IMR-90 (cell line): ENCODE measurements at regions not wholly inside any gene's neighbourhood (a gene's known extent, or its start where the extent isn't known, plus 50 kb on each side); places are given as distances from the start of the nearest gene placed in this dataset.

Source experiments
- ATAC-seq: fragments of 200-7000 bp; cut with Tn5 transposase; 2 replicates; pipeline ENCODE4 v1.9.1; 2020; ENCODE audit warnings: low read depth, mild to moderate bottlenecking, moderate library complexity
- BruUV-seq: library from RNA; stranded (reverse); fragments of 400-500 nt; replicated peaks from 2 replicates; lab custom pipeline; 2021; lab: Mats Ljungman, UMichigan
- CTCF ChIA-PET: fragments of 300-600 bp; formaldehyde crosslinking; extraction: SDS; loops from one replicate; lab custom pipeline; 2021; ENCODE audit warnings: antibody characterized with exemption; lab: Yijun Ruan, JAX
- POLR2A ChIA-PET: fragments of 300-600 bp; sonication (Branson Sonifier 250); formaldehyde crosslinking; loops from one replicate; lab custom pipeline; 2022; ENCODE audit warnings: antibody characterized with exemption; ENCODE audit not compliant: unreplicated experiment; lab: Charles Lee
- DNase-seq: peaks from one replicate; pipeline ENCODE4 v3.0.0; 2013
- H2AFZ ChIP-seq: replicated peaks from 2 replicates; pipeline ENCODE3; 2013; ENCODE audit warnings: low read length, mild to moderate bottlenecking; ENCODE audit not compliant: poor library complexity
- H2AK5ac ChIP-seq: 2 replicates; pipeline ENCODE4 v1.6.1; 2013; ENCODE audit warnings: low read depth, low read length, inconsistent platforms
- H2AK9ac ChIP-seq: replicated peaks from 2 replicates; pipeline ENCODE3; 2013; ENCODE audit warnings: mild to moderate bottlenecking, low read depth, low read length, moderate library complexity; ENCODE audit not compliant: poor library complexity
- H2BK120ac ChIP-seq: 2 replicates; pipeline ENCODE4 v1.6.1; 2013; ENCODE audit warnings: low read depth, low read length, inconsistent platforms
- H2BK15ac ChIP-seq: 3 replicates; pipeline ENCODE4 v1.6.1; 2013; ENCODE audit warnings: low read depth, low read length, inconsistent platforms
- H2BK20ac ChIP-seq: 2 replicates; pipeline ENCODE4 v1.6.1; 2013; ENCODE audit warnings: low read depth, mild to moderate bottlenecking, inconsistent platforms, low read length, moderate library complexity
- H2BK5ac ChIP-seq: 2 replicates; pipeline ENCODE4 v1.6.1; 2013; ENCODE audit warnings: mild to moderate bottlenecking, low read depth, low read length, inconsistent platforms; ENCODE audit not compliant: poor library complexity, severe bottlenecking
- H3K14ac ChIP-seq: replicated peaks from 2 replicates; pipeline ENCODE4 v1.6.1; 2013; ENCODE audit warnings: low read depth, low read length, inconsistent platforms
- H3K18ac ChIP-seq: 2 replicates; pipeline ENCODE4 v1.6.1; 2013; ENCODE audit warnings: low read depth, low read length, control low read depth
- H3K23ac ChIP-seq: 2 replicates; pipeline ENCODE4 v1.6.1; 2013; ENCODE audit warnings: low read depth, low read length, inconsistent platforms
- H3K27ac ChIP-seq: 2 replicates; pipeline ENCODE4 v1.5.1; 2013; ENCODE audit warnings: mild to moderate bottlenecking, control low read depth, low read length; ENCODE audit not compliant: insufficient read depth
- H3K27me3 ChIP-seq: 2 replicates; pipeline ENCODE4 v1.6.1; 2013; ENCODE audit warnings: low read length; ENCODE audit not compliant: control insufficient read depth, insufficient read depth
- H3K36me3 ChIP-seq: 2 replicates; pipeline ENCODE4 v1.6.1; 2013; ENCODE audit warnings: low read length, mixed read lengths; ENCODE audit not compliant: control insufficient read depth, insufficient read depth
- H3K4ac ChIP-seq: 2 replicates; pipeline ENCODE4 v1.6.1; 2013; ENCODE audit warnings: low read depth, low read length, inconsistent platforms
- H3K4me1 ChIP-seq: 2 replicates; pipeline ENCODE4 v1.6.1; 2013; ENCODE audit warnings: low read length, mixed read lengths; ENCODE audit not compliant: control insufficient read depth, insufficient read depth
- H3K4me2 ChIP-seq: 2 replicates; pipeline ENCODE4 v1.6.1; 2013; ENCODE audit warnings: low read depth, mild to moderate bottlenecking, control low read depth, low read length, moderate library complexity
- H3K4me3 ChIP-seq: 2 replicates; pipeline ENCODE4 v1.5.1; 2013; ENCODE audit warnings: low read depth, mild to moderate bottlenecking, control low read depth, low read length, moderate library complexity; ENCODE audit not compliant: insufficient read depth
- H3K56ac ChIP-seq: 2 replicates; pipeline ENCODE4 v1.6.1; 2013; ENCODE audit warnings: low read length, inconsistent platforms; ENCODE audit not compliant: insufficient read depth; ENCODE audit errors: extremely low read depth
- H3K79me1 ChIP-seq, 2 experiments: 2 replicates each; pipeline ENCODE4 v1.6.1; 2013; ENCODE audit warnings: low read length in 2 of 2, inconsistent platforms in 1 of 2, low read depth in 1 of 2
- H3K9ac ChIP-seq: 2 replicates; pipeline ENCODE4 v1.6.1; 2013; ENCODE audit warnings: low read depth, low read length, control low read depth
- H3K9me1 ChIP-seq: 2 replicates; pipeline ENCODE4 v1.6.1; 2013; ENCODE audit warnings: low read length, inconsistent platforms; ENCODE audit not compliant: insufficient read depth
- H3K9me3 ChIP-seq: 2 replicates; pipeline ENCODE4 v1.6.1; 2013; ENCODE audit warnings: low read length; ENCODE audit not compliant: control insufficient read depth, insufficient read depth
- H4K20me1 ChIP-seq: 2 replicates; pipeline ENCODE4 v1.6.1; 2013; ENCODE audit warnings: low read length, inconsistent platforms; ENCODE audit not compliant: insufficient read depth
- H4K5ac ChIP-seq: 2 replicates; pipeline ENCODE4 v1.6.1; 2013; ENCODE audit warnings: mild to moderate bottlenecking, low read depth, low read length, control low read depth
- H4K8ac ChIP-seq, 2 experiments: 2 replicates each; pipeline ENCODE4 v1.6.1; 2013; ENCODE audit warnings: low read depth in 2 of 2, low read length in 2 of 2, control low read depth in 1 of 2, inconsistent platforms in 1 of 2
- H4K91ac ChIP-seq: 2 replicates; pipeline ENCODE4 v1.6.1; 2013; ENCODE audit warnings: low read depth, low read length, inconsistent platforms; ENCODE audit not compliant: insufficient read depth
- CTCF ChIP-seq: conservative IDR thresholded peaks from 2 replicates; pipeline ENCODE4 v1.5.1; 2012; ENCODE audit warnings: mild to moderate bottlenecking, low read depth, low read length, improper control_type of control experiment
- FOS ChIP-seq: fragments of 150-350 bp; IDR thresholded peaks from 2 replicates; pipeline ENCODE4 v1.6.1; 2016; ENCODE audit warnings: low read depth, low read length
- dilution Hi-C: fragments of 300-500 bp; cut with HindIII; formaldehyde crosslinking; loops from one replicate; pipeline ENCODE4 v1.14.3; 2018; ENCODE audit warnings: low sequenced_read_pairs; ENCODE audit not compliant: unreplicated experiment
- in situ Hi-C: fragments of 300-500 bp; cut with MboI; formaldehyde crosslinking; loops from 3 replicates; pipeline ENCODE4 v1.14.3; 2019; ENCODE audit warnings: low sequenced_read_pairs, inconsistent platforms, mixed read lengths
- intact Hi-C: fragments of 100-400 bp; cut with micrococcal nuclease; formaldehyde crosslinking; loops from 2 replicates; pipeline ENCODE4 v1.10.0; 2022

- Histone ChIP-seq H3K9me3 (no peaks in the 10 kb centered on the region), H4K91ac (no peak overlapping the region), H3K27ac (no peak overlapping the region), H4K5ac (no peak overlapping the region), H3K4me3 (no peak overlapping the region), H4K8ac (no peak overlapping the region), H3K9me1 (peaks cover 8% of the 10 kb centered on the region), H2BK20ac (no peak overlapping the region), H3K9ac (no peak overlapping the region), H2BK15ac (no peak overlapping the region), H3K79me1 (no peaks in the 10 kb centered on the region), H3K18ac (no peak overlapping the region), H3K23ac (no peak overlapping the region), H2BK120ac (no peak overlapping the region), H4K20me1 (peaks cover 3% of the 10 kb centered on the region; the same call in 1 of the 2 replicates), H3K4me1 (peaks cover 4% of the 10 kb centered on the region), H2AK9ac (no peak overlapping the region), H3K14ac (no peak overlapping the region), H2AK5ac (no peak overlapping the region), H3K4me2 (no peak overlapping the region), H3K4ac (no peak overlapping the region), H3K36me3 (no peaks in the 10 kb centered on the region), H3K27me3 (no peaks in the 10 kb centered on the region), H3K56ac (no peak overlapping the region), H2BK5ac (no peak overlapping the region), H2AFZ (no peak overlapping the region)
- dilution Hi-C loops, result no loop called here
- CTCF ChIA-PET, result no interaction called here
- no peak for ATAC-seq
- in situ Hi-C loops, result no loop called here
- POLR2A ChIA-PET, result no interaction called here
- no TSS peak for BruUV-seq
- no peak for DNase-seq
- TF ChIP-seq FOS (no peak), CTCF (0 out of 2 replicates have a peak, but pooled peaks have one; percentile 12)
- intact Hi-C loops, result no loop called here
These were observed 60.7 kb upstream of the KDR start for GRCh38 chr4:55186123-55186522.
